ENCODE measurements at regions not wholly inside any gene's neighbourhood (a gene's known extent, or its start where the extent isn't known, plus 50 kb on each side); places are given as distances from the start of the nearest gene placed in this dataset.

DNA sequence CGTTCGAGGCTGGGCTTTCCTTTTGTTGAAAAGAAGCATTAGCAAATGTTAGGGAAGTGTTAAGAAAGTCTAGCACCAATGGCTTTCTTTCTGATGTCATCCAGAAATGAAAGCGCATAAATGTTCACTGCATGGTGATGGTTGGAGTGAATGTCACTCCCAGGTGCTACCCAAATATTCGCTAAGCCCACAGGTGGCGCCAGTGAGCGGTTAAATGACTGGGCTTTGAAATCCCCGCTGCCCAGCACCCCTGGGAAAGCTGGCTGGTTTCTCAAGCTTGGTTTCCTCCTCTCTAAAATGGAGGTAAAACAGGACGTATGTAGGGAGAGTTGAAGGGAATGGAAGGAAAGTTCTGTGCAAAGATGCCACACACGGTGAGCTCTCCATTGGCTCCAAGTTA, 104.4 kb downstream of the IRX5 start:
- TF ChIP-seq, protein P1, sequence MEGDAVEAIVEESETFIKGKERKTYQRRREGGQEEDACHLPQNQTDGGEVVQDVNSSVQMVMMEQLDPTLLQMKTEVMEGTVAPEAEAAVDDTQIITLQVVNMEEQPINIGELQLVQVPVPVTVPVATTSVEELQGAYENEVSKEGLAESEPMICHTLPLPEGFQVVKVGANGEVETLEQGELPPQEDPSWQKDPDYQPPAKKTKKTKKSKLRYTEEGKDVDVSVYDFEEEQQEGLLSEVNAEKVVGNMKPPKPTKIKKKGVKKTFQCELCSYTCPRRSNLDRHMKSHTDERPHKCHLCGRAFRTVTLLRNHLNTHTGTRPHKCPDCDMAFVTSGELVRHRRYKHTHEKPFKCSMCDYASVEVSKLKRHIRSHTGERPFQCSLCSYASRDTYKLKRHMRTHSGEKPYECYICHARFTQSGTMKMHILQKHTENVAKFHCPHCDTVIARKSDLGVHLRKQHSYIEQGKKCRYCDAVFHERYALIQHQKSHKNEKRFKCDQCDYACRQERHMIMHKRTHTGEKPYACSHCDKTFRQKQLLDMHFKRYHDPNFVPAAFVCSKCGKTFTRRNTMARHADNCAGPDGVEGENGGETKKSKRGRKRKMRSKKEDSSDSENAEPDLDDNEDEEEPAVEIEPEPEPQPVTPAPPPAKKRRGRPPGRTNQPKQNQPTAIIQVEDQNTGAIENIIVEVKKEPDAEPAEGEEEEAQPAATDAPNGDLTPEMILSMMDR (IDR thresholded peaks at IDR 0.05), result no peak
- TF ChIP-seq POLR2AphosphoS5 (IDR thresholded peaks at IDR 0.05; ENCODE audit: insufficient read depth in 1 of 2, low read depth in 1 of 2) (no peak), POLR2A (IDR thresholded peaks at IDR 0.05) (no peak)

Data from vagina (tissue), 2 donors.